ENCODE measurements at regions not wholly inside any gene's neighbourhood (a gene's known extent, or its start where the extent isn't known, plus 50 kb on each side); places are given as distances from the start of the nearest gene placed in this dataset.

DNA sequence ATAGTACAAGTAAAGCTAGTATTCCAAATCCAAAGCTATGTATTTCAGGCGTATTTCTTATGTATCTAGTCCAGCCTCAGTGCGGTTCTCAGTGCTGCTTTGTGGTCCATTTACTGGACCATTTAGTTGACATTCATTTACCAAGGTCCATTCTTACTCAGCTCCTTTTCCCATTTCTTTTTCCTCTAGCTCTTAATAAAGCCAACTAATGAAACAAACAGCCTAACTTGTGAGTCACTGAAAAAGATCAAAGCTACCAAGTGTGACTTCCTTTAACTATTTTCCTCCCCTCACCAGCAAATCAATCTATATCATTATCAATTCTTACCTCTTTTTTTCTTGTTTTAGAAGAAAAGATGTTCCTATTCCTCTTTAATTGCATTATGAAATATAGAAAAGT lies 64.0 kb downstream of the CYB561 start:
- H3K4me1 ChIP-seq (ENCODE audit: insufficient read depth, low read length, poor library complexity, severe bottlenecking): no peaks in the 10 kb centered on the region
- no peaks in the 10 kb centered on the region for H3F3A ChIP-seq (ENCODE audit: low read depth)
- no peaks in the 10 kb centered on the region for H3K79me2 ChIP-seq (ENCODE audit: insufficient read depth, low read length)
- TF ChIP-seq EZH2phosphoT487 (IDR thresholded peaks at IDR 0.05; ENCODE audit: borderline replicate concordance): no peak
- TF ChIP-seq, protein P1, sequence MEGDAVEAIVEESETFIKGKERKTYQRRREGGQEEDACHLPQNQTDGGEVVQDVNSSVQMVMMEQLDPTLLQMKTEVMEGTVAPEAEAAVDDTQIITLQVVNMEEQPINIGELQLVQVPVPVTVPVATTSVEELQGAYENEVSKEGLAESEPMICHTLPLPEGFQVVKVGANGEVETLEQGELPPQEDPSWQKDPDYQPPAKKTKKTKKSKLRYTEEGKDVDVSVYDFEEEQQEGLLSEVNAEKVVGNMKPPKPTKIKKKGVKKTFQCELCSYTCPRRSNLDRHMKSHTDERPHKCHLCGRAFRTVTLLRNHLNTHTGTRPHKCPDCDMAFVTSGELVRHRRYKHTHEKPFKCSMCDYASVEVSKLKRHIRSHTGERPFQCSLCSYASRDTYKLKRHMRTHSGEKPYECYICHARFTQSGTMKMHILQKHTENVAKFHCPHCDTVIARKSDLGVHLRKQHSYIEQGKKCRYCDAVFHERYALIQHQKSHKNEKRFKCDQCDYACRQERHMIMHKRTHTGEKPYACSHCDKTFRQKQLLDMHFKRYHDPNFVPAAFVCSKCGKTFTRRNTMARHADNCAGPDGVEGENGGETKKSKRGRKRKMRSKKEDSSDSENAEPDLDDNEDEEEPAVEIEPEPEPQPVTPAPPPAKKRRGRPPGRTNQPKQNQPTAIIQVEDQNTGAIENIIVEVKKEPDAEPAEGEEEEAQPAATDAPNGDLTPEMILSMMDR (conservative IDR thresholded peaks at IDR 0.05; ENCODE audit: low read length): no peak
- no peaks in the 10 kb centered on the region for H4K20me1 ChIP-seq (ENCODE audit: insufficient read depth, low read length, poor library complexity, severe bottlenecking)
- no peaks in the 10 kb centered on the region for H3K9me2 ChIP-seq (replicated peaks; ENCODE audit: low read depth, low read length)
- no peak overlapping the region for H3K9ac ChIP-seq (ENCODE audit: low read depth, low read length, poor library complexity, severe bottlenecking)
- no peak overlapping the region for H3K4me2 ChIP-seq (ENCODE audit: low read depth, low read length, poor library complexity, severe bottlenecking)
- H3K36me3 ChIP-seq (ENCODE audit: insufficient read depth, low read length): no peaks in the 10 kb centered on the region
- no peak overlapping the region for H3K4me3 ChIP-seq (ENCODE audit: low read length, poor library complexity, severe bottlenecking)
- no peaks in the 10 kb centered on the region for H3K27me3 ChIP-seq (ENCODE audit: insufficient read depth, low read length, poor library complexity, severe bottlenecking)
- no peak overlapping the region for H2AFZ ChIP-seq (ENCODE audit: low read length)
- peaks cover 4% of the 10 kb centered on the region for H3K9me3 ChIP-seq (ENCODE audit: insufficient read depth, low read depth, low read length)
